OCI-LY7 (cell line): ENCODE measurements at regions not wholly inside any gene's neighbourhood (a gene's known extent, or its start where the extent isn't known, plus 50 kb on each side); places are given as distances from the start of the nearest gene placed in this dataset.

ENCODE experiments used
- BruUV-seq: library from RNA; stranded (reverse); fragments of 400-500 nt; replicated peaks from 2 replicates; lab custom pipeline; 2021; lab: Mats Ljungman, UMichigan
- CTCF ChIA-PET: fragments of 300-600 bp; sonication (Branson Sonifier 250); formaldehyde crosslinking; loops from one replicate; lab custom pipeline; 2022; ENCODE audit warnings: antibody characterized with exemption; ENCODE audit not compliant: unreplicated experiment; lab: Charles Lee
- POLR2A ChIA-PET: fragments of 300-600 bp; sonication (Branson Sonifier 250); formaldehyde crosslinking; loops from one replicate; lab custom pipeline; 2022; ENCODE audit warnings: antibody characterized with exemption; lab: Charles Lee
- DNase-seq: peaks from one replicate; pipeline ENCODE4 v3.0.0-alpha.2; 2015; ENCODE audit warnings: low spot score
- H2AFZ ChIP-seq: fragments of 200-600 bp; sonication (generic), shearing (Covaris generic); 2 replicates; pipeline ENCODE4 v1.6.1; 2014; ENCODE audit warnings: mild to moderate bottlenecking, antibody characterized with exemption, low read length, moderate library complexity
- H3K27ac ChIP-seq: fragments of 200-600 bp; sonication (generic); 2 replicates; pipeline ENCODE4 v1.5.1; 2014; ENCODE audit warnings: mixed run types, low read depth, mild to moderate bottlenecking, moderate library complexity, low read length, inconsistent platforms; ENCODE audit not compliant: poor library complexity, severe bottlenecking
- H3K36me3 ChIP-seq: fragments of 200-600 bp; sonication (generic); 2 replicates; pipeline ENCODE4 v1.6.1; 2014; ENCODE audit warnings: mild to moderate bottlenecking, antibody characterized with exemption, low read length, moderate library complexity, mixed read lengths; ENCODE audit not compliant: insufficient read depth
- H3K4me1 ChIP-seq: fragments of 200-600 bp; sonication (generic); 2 replicates; pipeline ENCODE4 v1.5.1; 2014; ENCODE audit warnings: mild to moderate bottlenecking, low read length; ENCODE audit not compliant: insufficient read depth, poor library complexity, severe bottlenecking
- H3K4me2 ChIP-seq: fragments of 200-600 bp; sonication (generic); 2 replicates; pipeline ENCODE4 v1.6.1; 2014; ENCODE audit warnings: mild to moderate bottlenecking, low read length
- H3K4me3 ChIP-seq: fragments of 200-600 bp; sonication (generic); 2 replicates; pipeline ENCODE4 v1.5.1; 2014; ENCODE audit warnings: mild to moderate bottlenecking, low read depth, low read length; ENCODE audit not compliant: poor library complexity, severe bottlenecking
- H3K79me2 ChIP-seq: fragments of 200-600 bp; sonication (generic); 2 replicates; pipeline ENCODE4 v1.6.1; 2016; ENCODE audit warnings: low read depth, mild to moderate bottlenecking, low read length, moderate library complexity, mixed read lengths; ENCODE audit not compliant: insufficient read depth
- H3K9me2 ChIP-seq: fragments of 200-600 bp; sonication (generic); 2 replicates; pipeline ENCODE4 v1.6.1; 2016; ENCODE audit warnings: mild to moderate bottlenecking, low read length, mixed read lengths; ENCODE audit not compliant: insufficient read depth
- H3K9me3 ChIP-seq: fragments of 200-600 bp; sonication (generic); 2 replicates; pipeline ENCODE4 v1.6.1; 2014; ENCODE audit warnings: mild to moderate bottlenecking, mixed run types, low read length, mixed read lengths
- H4K20me1 ChIP-seq: fragments of 200-600 bp; sonication (generic); 2 replicates; pipeline ENCODE4 v1.6.1; 2014; ENCODE audit warnings: mild to moderate bottlenecking, antibody characterized with exemption, low read length, moderate library complexity, mixed read lengths; ENCODE audit not compliant: insufficient read depth
- EZH2phosphoT487 ChIP-seq: fragments of 200-600 bp; sonication (generic); IDR thresholded peaks from 2 replicates; pipeline ENCODE4 v1.6.1; 2018; ENCODE audit warnings: low read depth, borderline replicate concordance, mild to moderate bottlenecking, mixed run types, antibody characterized with exemption, low read length, moderate library complexity, mixed read lengths
- intact Hi-C: fragments of 100-400 bp; cut with micrococcal nuclease; formaldehyde crosslinking; loops from one replicate; pipeline ENCODE4 v1.10.0; 2022; ENCODE audit not compliant: unreplicated experiment
- TF ChIP-seq, protein P1 (sequence below): fragments of 200-600 bp; sonication (generic); conservative IDR thresholded peaks from 2 replicates; pipeline ENCODE4 v1.5.1; 2014; ENCODE audit warnings: mild to moderate bottlenecking, antibody characterized with exemption, low read length, moderate library complexity, mixed read lengths

DNA sequence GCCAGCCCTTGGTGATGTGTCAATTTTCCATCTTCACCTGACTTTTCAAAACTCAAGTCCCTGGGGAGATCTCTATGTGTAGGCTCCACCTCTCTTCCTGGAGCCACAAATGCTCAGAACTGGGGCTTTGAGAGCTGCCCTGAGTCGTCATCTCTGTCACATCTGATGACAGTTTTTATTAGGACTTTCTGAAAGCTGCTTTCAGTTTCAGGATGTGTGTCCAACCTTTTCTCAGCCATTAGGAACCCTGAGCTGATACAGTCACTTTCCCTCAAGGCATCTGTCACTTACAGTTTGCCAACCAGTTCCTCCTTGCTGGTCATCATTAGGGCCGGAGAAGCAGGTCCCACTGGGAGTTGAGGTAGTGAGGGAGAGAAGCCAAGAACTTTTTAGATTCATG lies 365.9 kb upstream of the CHD6 start:
- H3K27ac ChIP-seq: no peak overlapping the region
- no TSS peak for BruUV-seq
- POLR2A ChIA-PET: no interaction called here
- TF ChIP-seq, protein P1, sequence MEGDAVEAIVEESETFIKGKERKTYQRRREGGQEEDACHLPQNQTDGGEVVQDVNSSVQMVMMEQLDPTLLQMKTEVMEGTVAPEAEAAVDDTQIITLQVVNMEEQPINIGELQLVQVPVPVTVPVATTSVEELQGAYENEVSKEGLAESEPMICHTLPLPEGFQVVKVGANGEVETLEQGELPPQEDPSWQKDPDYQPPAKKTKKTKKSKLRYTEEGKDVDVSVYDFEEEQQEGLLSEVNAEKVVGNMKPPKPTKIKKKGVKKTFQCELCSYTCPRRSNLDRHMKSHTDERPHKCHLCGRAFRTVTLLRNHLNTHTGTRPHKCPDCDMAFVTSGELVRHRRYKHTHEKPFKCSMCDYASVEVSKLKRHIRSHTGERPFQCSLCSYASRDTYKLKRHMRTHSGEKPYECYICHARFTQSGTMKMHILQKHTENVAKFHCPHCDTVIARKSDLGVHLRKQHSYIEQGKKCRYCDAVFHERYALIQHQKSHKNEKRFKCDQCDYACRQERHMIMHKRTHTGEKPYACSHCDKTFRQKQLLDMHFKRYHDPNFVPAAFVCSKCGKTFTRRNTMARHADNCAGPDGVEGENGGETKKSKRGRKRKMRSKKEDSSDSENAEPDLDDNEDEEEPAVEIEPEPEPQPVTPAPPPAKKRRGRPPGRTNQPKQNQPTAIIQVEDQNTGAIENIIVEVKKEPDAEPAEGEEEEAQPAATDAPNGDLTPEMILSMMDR: no peak
- no peak for TF ChIP-seq EZH2phosphoT487
- intact Hi-C loops: no loop called here
- H4K20me1 ChIP-seq: no peaks in the 10 kb centered on the region
- no peaks in the 10 kb centered on the region for H3K9me3 ChIP-seq
- CTCF ChIA-PET: no interaction called here
- DNase-seq: no peak
- H3K79me2 ChIP-seq: no peaks in the 10 kb centered on the region
- no peak overlapping the region for H3K4me2 ChIP-seq
- H3K4me1 ChIP-seq: no peaks in the 10 kb centered on the region
- H3K36me3 ChIP-seq: no peaks in the 10 kb centered on the region
- H2AFZ ChIP-seq: no peak overlapping the region
- no peaks in the 10 kb centered on the region for H3K9me2 ChIP-seq
- no peak overlapping the region for H3K4me3 ChIP-seq

DNA sequence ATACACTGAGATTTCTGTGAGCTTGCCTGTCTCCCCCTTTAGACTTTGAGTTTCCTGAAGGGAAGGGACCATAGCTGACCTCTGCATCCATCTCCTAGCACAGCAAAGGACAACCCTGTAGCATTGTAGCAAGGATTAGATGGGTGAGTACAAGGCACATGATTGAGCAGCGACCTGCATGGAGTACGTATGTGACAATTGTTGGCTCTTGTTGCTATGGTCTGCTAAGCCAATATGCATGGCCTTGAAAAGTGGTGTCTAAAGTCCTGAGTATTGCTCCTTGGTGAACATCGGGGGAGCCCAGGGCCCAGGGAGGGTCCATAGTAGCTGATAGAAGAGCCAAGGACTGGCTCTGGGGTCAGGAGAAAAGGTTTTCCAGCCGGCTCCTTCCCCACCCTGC lies 365.0 kb upstream of the CHD6 start:
- BruUV-seq: no TSS peak
- intact Hi-C loops: no loop called here
- H2AFZ ChIP-seq: no peak overlapping the region
- ChIA-PET POLR2A (interaction anchor here (0.7 kb wide), 1 partner anchor 14 kb away, joined by 3 read pairs; no protein-coding TSS in a partner anchor), CTCF (no interaction called here)
- no peaks in the 10 kb centered on the region for H3K79me2 ChIP-seq
- no peaks in the 10 kb centered on the region for H3K9me3 ChIP-seq
- DNase-seq: no peak
- no peaks in the 10 kb centered on the region for H3K36me3 ChIP-seq
- H4K20me1 ChIP-seq: no peaks in the 10 kb centered on the region
- no peaks in the 10 kb centered on the region for H3K4me1 ChIP-seq
- H3K27ac ChIP-seq: no peak overlapping the region
- TF ChIP-seq EZH2phosphoT487: no peak
- TF ChIP-seq, protein P1: no peak
- H3K9me2 ChIP-seq: no peaks in the 10 kb centered on the region
- no peak overlapping the region for H3K4me3 ChIP-seq
- H3K4me2 ChIP-seq: no peak overlapping the region

DNA sequence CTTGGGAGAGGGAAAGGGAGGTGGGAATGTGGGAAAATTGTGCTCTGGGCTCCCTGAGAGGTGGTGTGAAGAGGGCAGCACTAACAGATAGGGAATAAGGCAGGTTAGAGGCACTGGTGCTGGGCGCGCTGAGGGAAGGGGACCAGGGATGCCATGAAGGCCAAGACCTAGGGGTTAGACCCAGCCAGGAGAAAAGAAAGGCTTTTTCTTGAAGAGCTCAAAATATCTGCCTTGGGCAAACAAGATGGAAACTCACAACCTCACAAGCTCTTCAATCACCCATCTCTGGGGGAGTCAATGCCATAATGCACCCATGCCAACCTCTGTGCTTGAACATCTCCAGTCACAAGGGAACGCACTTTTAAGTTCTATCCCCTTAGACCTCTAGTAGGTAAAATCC lies 363.6 kb upstream of the CHD6 start:
- BruUV-seq: no TSS peak
- ChIA-PET POLR2A (no interaction called here), CTCF (no interaction called here)
- Histone ChIP-seq H3K9me2 (no peaks in the 10 kb centered on the region), H3K36me3 (no peaks in the 10 kb centered on the region), H3K4me1 (no peaks in the 10 kb centered on the region), H2AFZ (no peak overlapping the region), H3K4me3 (no peak overlapping the region), H3K79me2 (no peaks in the 10 kb centered on the region), H3K4me2 (no peak overlapping the region), H4K20me1 (no peaks in the 10 kb centered on the region), H3K27ac (no peak overlapping the region), H3K9me3 (no peaks in the 10 kb centered on the region)
- DNase-seq: no peak
- intact Hi-C loops: no loop called here
- TF ChIP-seq, protein P1: no peak
- no peak for TF ChIP-seq EZH2phosphoT487
